IMR-90 (cell line): ENCODE measurements at regions not wholly inside any gene's neighbourhood (a gene's known extent, or its start where the extent isn't known, plus 50 kb on each side); places are given as distances from the start of the nearest gene placed in this dataset.
"Not testable (repeated sequence)": the region's sequence is repeated elsewhere in the genome, so short reads cannot be mapped to it uniquely, and the experiment has no call there.

Experiments
- ATAC-seq: fragments of 200-7000 bp; cut with Tn5 transposase; 2 replicates; pipeline ENCODE4 v1.9.1; 2020; ENCODE audit warnings: low read depth, mild to moderate bottlenecking, moderate library complexity
- BruUV-seq: library from RNA; stranded (reverse); fragments of 400-500 nt; replicated peaks from 2 replicates; lab custom pipeline; 2021; lab: Mats Ljungman, UMichigan
- CTCF ChIA-PET: fragments of 300-600 bp; formaldehyde crosslinking; extraction: SDS; loops from one replicate; lab custom pipeline; 2021; ENCODE audit warnings: antibody characterized with exemption; lab: Yijun Ruan, JAX
- POLR2A ChIA-PET: fragments of 300-600 bp; sonication (Branson Sonifier 250); formaldehyde crosslinking; loops from one replicate; lab custom pipeline; 2022; ENCODE audit warnings: antibody characterized with exemption; ENCODE audit not compliant: unreplicated experiment; lab: Charles Lee
- DNase-seq: peaks from one replicate; pipeline ENCODE4 v3.0.0; 2013
- H2AFZ ChIP-seq: replicated peaks from 2 replicates; pipeline ENCODE3; 2013; ENCODE audit warnings: low read length, mild to moderate bottlenecking; ENCODE audit not compliant: poor library complexity
- H2AK5ac ChIP-seq: 2 replicates; pipeline ENCODE4 v1.6.1; 2013; ENCODE audit warnings: low read depth, low read length, inconsistent platforms
- H2AK9ac ChIP-seq: replicated peaks from 2 replicates; pipeline ENCODE3; 2013; ENCODE audit warnings: mild to moderate bottlenecking, low read depth, low read length, moderate library complexity; ENCODE audit not compliant: poor library complexity
- H2BK120ac ChIP-seq: 2 replicates; pipeline ENCODE4 v1.6.1; 2013; ENCODE audit warnings: low read depth, low read length, inconsistent platforms
- H2BK15ac ChIP-seq: 3 replicates; pipeline ENCODE4 v1.6.1; 2013; ENCODE audit warnings: low read depth, low read length, inconsistent platforms
- H2BK20ac ChIP-seq: 2 replicates; pipeline ENCODE4 v1.6.1; 2013; ENCODE audit warnings: low read depth, mild to moderate bottlenecking, inconsistent platforms, low read length, moderate library complexity
- H2BK5ac ChIP-seq: 2 replicates; pipeline ENCODE4 v1.6.1; 2013; ENCODE audit warnings: mild to moderate bottlenecking, low read depth, low read length, inconsistent platforms; ENCODE audit not compliant: poor library complexity, severe bottlenecking
- H3K14ac ChIP-seq: replicated peaks from 2 replicates; pipeline ENCODE4 v1.6.1; 2013; ENCODE audit warnings: low read depth, low read length, inconsistent platforms
- H3K18ac ChIP-seq: 2 replicates; pipeline ENCODE4 v1.6.1; 2013; ENCODE audit warnings: low read depth, low read length, control low read depth
- H3K23ac ChIP-seq: 2 replicates; pipeline ENCODE4 v1.6.1; 2013; ENCODE audit warnings: low read depth, low read length, inconsistent platforms
- H3K27ac ChIP-seq: 2 replicates; pipeline ENCODE4 v1.5.1; 2013; ENCODE audit warnings: mild to moderate bottlenecking, control low read depth, low read length; ENCODE audit not compliant: insufficient read depth
- H3K27me3 ChIP-seq: 2 replicates; pipeline ENCODE4 v1.6.1; 2013; ENCODE audit warnings: low read length; ENCODE audit not compliant: control insufficient read depth, insufficient read depth
- H3K36me3 ChIP-seq: 2 replicates; pipeline ENCODE4 v1.6.1; 2013; ENCODE audit warnings: low read length, mixed read lengths; ENCODE audit not compliant: control insufficient read depth, insufficient read depth
- H3K4ac ChIP-seq: 2 replicates; pipeline ENCODE4 v1.6.1; 2013; ENCODE audit warnings: low read depth, low read length, inconsistent platforms
- H3K4me1 ChIP-seq: 2 replicates; pipeline ENCODE4 v1.6.1; 2013; ENCODE audit warnings: low read length, mixed read lengths; ENCODE audit not compliant: control insufficient read depth, insufficient read depth
- H3K4me2 ChIP-seq: 2 replicates; pipeline ENCODE4 v1.6.1; 2013; ENCODE audit warnings: low read depth, mild to moderate bottlenecking, control low read depth, low read length, moderate library complexity
- H3K4me3 ChIP-seq: 2 replicates; pipeline ENCODE4 v1.5.1; 2013; ENCODE audit warnings: low read depth, mild to moderate bottlenecking, control low read depth, low read length, moderate library complexity; ENCODE audit not compliant: insufficient read depth
- H3K56ac ChIP-seq: 2 replicates; pipeline ENCODE4 v1.6.1; 2013; ENCODE audit warnings: low read length, inconsistent platforms; ENCODE audit not compliant: insufficient read depth; ENCODE audit errors: extremely low read depth
- H3K79me1 ChIP-seq, 2 experiments: 2 replicates each; pipeline ENCODE4 v1.6.1; 2013; ENCODE audit warnings: low read length in 2 of 2, inconsistent platforms in 1 of 2, low read depth in 1 of 2
- H3K9ac ChIP-seq: 2 replicates; pipeline ENCODE4 v1.6.1; 2013; ENCODE audit warnings: low read depth, low read length, control low read depth
- H3K9me1 ChIP-seq: 2 replicates; pipeline ENCODE4 v1.6.1; 2013; ENCODE audit warnings: low read length, inconsistent platforms; ENCODE audit not compliant: insufficient read depth
- H3K9me3 ChIP-seq: 2 replicates; pipeline ENCODE4 v1.6.1; 2013; ENCODE audit warnings: low read length; ENCODE audit not compliant: control insufficient read depth, insufficient read depth
- H4K20me1 ChIP-seq: 2 replicates; pipeline ENCODE4 v1.6.1; 2013; ENCODE audit warnings: low read length, inconsistent platforms; ENCODE audit not compliant: insufficient read depth
- H4K5ac ChIP-seq: 2 replicates; pipeline ENCODE4 v1.6.1; 2013; ENCODE audit warnings: mild to moderate bottlenecking, low read depth, low read length, control low read depth
- H4K8ac ChIP-seq, 2 experiments: 2 replicates each; pipeline ENCODE4 v1.6.1; 2013; ENCODE audit warnings: low read depth in 2 of 2, low read length in 2 of 2, control low read depth in 1 of 2, inconsistent platforms in 1 of 2
- H4K91ac ChIP-seq: 2 replicates; pipeline ENCODE4 v1.6.1; 2013; ENCODE audit warnings: low read depth, low read length, inconsistent platforms; ENCODE audit not compliant: insufficient read depth
- WGBS, 2 experiments: methylation state at CpG; one replicate each; pipeline versions ENCODE4 v1.1.5 to v1.1.7; 2013; ENCODE audit warnings: missing lambda C conversion rate in 2 of 2; ENCODE audit not compliant: insufficient read length in 1 of 2; ENCODE audit errors: extremely low coverage in 2 of 2; 5-methylcytosine and 5-hydroxymethylcytosine counted together
- dilution Hi-C: fragments of 300-500 bp; cut with HindIII; formaldehyde crosslinking; loops from one replicate; pipeline ENCODE4 v1.14.3; 2018; ENCODE audit warnings: low sequenced_read_pairs; ENCODE audit not compliant: unreplicated experiment
- in situ Hi-C: fragments of 300-500 bp; cut with MboI; formaldehyde crosslinking; loops from 3 replicates; pipeline ENCODE4 v1.14.3; 2019; ENCODE audit warnings: low sequenced_read_pairs, inconsistent platforms, mixed read lengths
- intact Hi-C: fragments of 100-400 bp; cut with micrococcal nuclease; formaldehyde crosslinking; loops from 2 replicates; pipeline ENCODE4 v1.10.0; 2022

GRCh38 chr17:21488043-21488442 is 111.9 kb downstream of the KCNJ12 start:
- H3K4ac ChIP-seq, intact Hi-C loops, in situ Hi-C loops, H3K4me2 ChIP-seq, H2BK15ac ChIP-seq, H2BK20ac ChIP-seq, H3K9ac ChIP-seq, H2BK5ac ChIP-seq, H2AK9ac ChIP-seq, H3K23ac ChIP-seq, H3K9me3 ChIP-seq, H4K5ac ChIP-seq, H4K91ac ChIP-seq, H3K14ac ChIP-seq, H3K56ac ChIP-seq, POLR2A ChIA-PET, BruUV-seq, H4K20me1 ChIP-seq, dilution Hi-C loops, H3K79me1 ChIP-seq, H3K4me1 ChIP-seq, H2AFZ ChIP-seq, CTCF ChIA-PET, H3K18ac ChIP-seq, DNase-seq, H4K8ac ChIP-seq, H2AK5ac ChIP-seq, ATAC-seq, H3K27ac ChIP-seq, H3K4me3 ChIP-seq, H3K9me1 ChIP-seq, H2BK120ac ChIP-seq, H3K36me3 ChIP-seq: not testable (repeated sequence)
- WGBS, 2 experiments = no CpG with 5 or more reads among the region's 2 CpGs
- H3K27me3 ChIP-seq = peaks cover 10% of the 10 kb centered on the region
